Neural cell (in vitro differentiated cells): ENCODE measurements at regions not wholly inside any gene's neighbourhood (a gene's known extent, or its start where the extent isn't known, plus 50 kb on each side); places are given as distances from the start of the nearest gene placed in this dataset.

ENCODE experiments used
- H2AFZ ChIP-seq: fragments of 200-600, 300-800 bp; sonication (generic), shearing (Covaris generic); 2 replicates; pipeline ENCODE4 v1.6.0; 2014; ENCODE audit warnings: low read depth, mild to moderate bottlenecking, antibody characterized with exemption, low read length, moderate library complexity
- H3F3A ChIP-seq: fragments of 200-600 bp; shearing (Covaris generic); 2 replicates; pipeline ENCODE4 v1.6.1; 2016; ENCODE audit warnings: mild to moderate bottlenecking, moderate library complexity, mixed read lengths, antibody characterized with exemption, low read length; ENCODE audit not compliant: insufficient read depth, poor library complexity, severe bottlenecking
- H3K27ac ChIP-seq: fragments of 200-600, 300-800 bp; sonication (generic), shearing (Covaris generic); 2 replicates; pipeline ENCODE4 v1.5.1; 2014; ENCODE audit warnings: mild to moderate bottlenecking, low read length, moderate library complexity
- H3K27me3 ChIP-seq: fragments of 300-800, 200-600 bp; sonication (generic), shearing (Covaris generic); 2 replicates; pipeline ENCODE4 v1.6.0; 2014; ENCODE audit warnings: mild to moderate bottlenecking, low read depth, low read length, moderate library complexity; ENCODE audit not compliant: insufficient read depth
- H3K36me3 ChIP-seq: fragments of 300-800, 200-600 bp; sonication (generic), shearing (Covaris generic); 2 replicates; pipeline ENCODE4 v1.5.1; 2014; ENCODE audit warnings: mild to moderate bottlenecking, antibody characterized with exemption, low read length, moderate library complexity; ENCODE audit not compliant: insufficient read depth
- H3K4me2 ChIP-seq: fragments of 300-800, 200-600 bp; sonication (generic), shearing (Covaris generic); 2 replicates; pipeline ENCODE4 v1.6.0; 2014; ENCODE audit warnings: mild to moderate bottlenecking, low read length
- H3K4me3 ChIP-seq: fragments of 300-800, 200-600 bp; sonication (generic), shearing (Covaris generic); 2 replicates; pipeline ENCODE4 v1.5.1; 2014; ENCODE audit warnings: mild to moderate bottlenecking, low read length, moderate library complexity
- H3K79me2 ChIP-seq: fragments of 200-600 bp; shearing (Covaris generic); replicated peaks from 2 replicates; pipeline ENCODE4 v1.6.0; 2014; ENCODE audit warnings: mild to moderate bottlenecking, low read length, moderate library complexity; ENCODE audit not compliant: insufficient read depth
- H3K9ac ChIP-seq: fragments of 300-800, 200-600 bp; sonication (generic), shearing (Covaris generic); 2 replicates; pipeline ENCODE4 v1.6.1; 2016; ENCODE audit warnings: mild to moderate bottlenecking, low read length, mixed read lengths
- H3K9me2 ChIP-seq: fragments of 200-600 bp; shearing (Covaris generic); 2 replicates; pipeline ENCODE4 v1.6.1; 2016; ENCODE audit warnings: mild to moderate bottlenecking, low read length, mixed read lengths; ENCODE audit not compliant: insufficient read depth
- H3K9me3 ChIP-seq: fragments of 200-600, 300-800 bp; sonication (generic), shearing (Covaris generic); 2 replicates; pipeline ENCODE4 v1.6.1; 2016; ENCODE audit warnings: mild to moderate bottlenecking, mixed run types, low read length, moderate library complexity, mixed read lengths
- H4K20me1 ChIP-seq: fragments of 200-600 bp; shearing (Covaris generic); 2 replicates; pipeline ENCODE4 v1.6.1; 2016; ENCODE audit warnings: mild to moderate bottlenecking, mixed run types; ENCODE audit not compliant: insufficient read depth
- CTCF ChIP-seq: fragments of 450-650 bp; IDR thresholded peaks from 2 replicates; pipeline ENCODE4 v1.5.1; 2014; ENCODE audit warnings: antibody characterized with exemption, mild to moderate bottlenecking, moderate library complexity; ENCODE audit not compliant: poor library complexity, severe bottlenecking
- EP300 ChIP-seq: fragments of 450-650 bp; conservative IDR thresholded peaks from 2 replicates; pipeline ENCODE4 v1.6.1; 2014; ENCODE audit warnings: antibody characterized with exemption, mild to moderate bottlenecking, moderate library complexity; ENCODE audit not compliant: poor library complexity, severe bottlenecking
- EZH2 ChIP-seq: fragments of 200-600, 300-800 bp; shearing (Covaris generic), sonication (generic); IDR thresholded peaks from 2 replicates; pipeline ENCODE4 v1.6.1; 2014; ENCODE audit warnings: antibody characterized with exemption, low read length, borderline replicate concordance, mild to moderate bottlenecking; ENCODE audit not compliant: insufficient read depth, poor library complexity, severe bottlenecking
- MXI1 ChIP-seq: fragments of 450-650 bp; conservative IDR thresholded peaks from 2 replicates; pipeline ENCODE4 v1.6.1; 2014; ENCODE audit warnings: antibody characterized with exemption, mild to moderate bottlenecking; ENCODE audit not compliant: poor library complexity, severe bottlenecking
- POLR2AphosphoS5 ChIP-seq: IDR thresholded peaks from 2 replicates; pipeline ENCODE4 v1.6.1; 2012
- RAD21 ChIP-seq: fragments of 450-650 bp; conservative IDR thresholded peaks from 2 replicates; pipeline ENCODE4 v1.6.1; 2014; ENCODE audit warnings: antibody characterized with exemption, mild to moderate bottlenecking, moderate library complexity
- REST ChIP-seq: IDR thresholded peaks from 2 replicates; pipeline ENCODE4 v1.6.1; 2012; ENCODE audit warnings: borderline replicate concordance
- SMC3 ChIP-seq: fragments of 450-650 bp; conservative IDR thresholded peaks from 2 replicates; pipeline ENCODE4 v1.6.1; 2014; ENCODE audit warnings: antibody characterized with exemption, mild to moderate bottlenecking, moderate library complexity; ENCODE audit not compliant: poor library complexity
- TAF1 ChIP-seq: IDR thresholded peaks from 2 replicates; pipeline ENCODE4 v1.6.1; 2012; ENCODE audit warnings: low read depth

- Histone ChIP-seq H3K27ac (no peak overlapping the region), H3K79me2 (no peaks in the 10 kb centered on the region), H3K9me2 (no peaks in the 10 kb centered on the region), H3K36me3 (no peaks in the 10 kb centered on the region), H3F3A (no peaks in the 10 kb centered on the region), H3K9me3 (no peaks in the 10 kb centered on the region), H2AFZ (no peak overlapping the region), H3K4me2 (no peak overlapping the region), H4K20me1 (no peaks in the 10 kb centered on the region), H3K9ac (no peak overlapping the region), H3K27me3 (no peaks in the 10 kb centered on the region), H3K4me3 (no peak overlapping the region)
- TF ChIP-seq EZH2 (no peak), POLR2AphosphoS5 (no peak), RAD21 (no peak), CTCF (no peak), REST (no peak), TAF1 (no peak), EP300 (no peak), MXI1 (no peak), SMC3 (no peak)
Observed at GRCh38 chr6:56875961-56876360, 78.9 kb upstream of the BEND6 start.

GRCh38 chr6:56875523-56875922, 79.4 kb upstream of the BEND6 start:
- no peak overlapping the region for H3K4me3 ChIP-seq
- H3K27ac ChIP-seq: no peak overlapping the region
- no peaks in the 10 kb centered on the region for H3K79me2 ChIP-seq
- H3K9me3 ChIP-seq: no peaks in the 10 kb centered on the region
- no peaks in the 10 kb centered on the region for H3F3A ChIP-seq
- H3K9me2 ChIP-seq: no peaks in the 10 kb centered on the region
- H3K27me3 ChIP-seq: no peaks in the 10 kb centered on the region
- TF ChIP-seq CTCF: no peak
- no peak for TF ChIP-seq MXI1
- TF ChIP-seq EZH2: no peak
- TF ChIP-seq POLR2AphosphoS5: no peak
- TF ChIP-seq REST: no peak
- TF ChIP-seq TAF1: no peak
- no peak for TF ChIP-seq SMC3
- no peak for TF ChIP-seq RAD21
- no peak for TF ChIP-seq EP300
- H3K4me2 ChIP-seq: no peak overlapping the region
- H4K20me1 ChIP-seq: no peaks in the 10 kb centered on the region
- H3K9ac ChIP-seq: no peak overlapping the region
- no peak overlapping the region for H2AFZ ChIP-seq
- no peaks in the 10 kb centered on the region for H3K36me3 ChIP-seq
